ENCODE measurements at regions not wholly inside any gene's neighbourhood (a gene's known extent, or its start where the extent isn't known, plus 50 kb on each side); places are given as distances from the start of the nearest gene placed in this dataset.

DNA sequence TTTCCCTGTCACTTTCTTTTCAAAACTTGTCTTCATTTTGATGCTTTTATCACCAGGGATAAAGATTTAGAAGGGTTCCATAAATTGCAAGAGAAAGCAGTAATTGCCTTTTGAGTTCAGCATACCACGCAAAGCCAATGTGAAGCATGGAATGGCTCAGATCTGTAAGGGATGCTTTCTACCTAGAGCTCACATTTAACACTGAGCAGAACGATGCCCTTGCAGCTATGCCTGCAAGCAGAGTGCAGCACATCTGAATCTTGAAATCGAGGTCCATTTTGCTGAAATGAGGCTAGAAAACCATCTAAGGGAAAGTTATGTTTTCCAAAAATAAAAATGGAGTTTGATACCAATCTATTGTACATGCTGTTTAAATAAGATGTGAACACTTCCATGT is 171.2 kb upstream of the CELF2 start:
- TF ChIP-seq TSHZ2 (CRISPR knock-in tag; IDR thresholded peaks at IDR 0.05) (no peak), GLIS3 (CRISPR knock-in tag; IDR thresholded peaks at IDR 0.05) (no peak), CSDC2 (CRISPR knock-in tag; IDR thresholded peaks at IDR 0.05) (no peak), ISL1 (CRISPR knock-in tag; IDR thresholded peaks at IDR 0.05) (no peak), ZNF565 (CRISPR knock-in tag; conservative IDR thresholded peaks at IDR 0.05; ENCODE audit: low read depth) (no peak), TOX (CRISPR knock-in tag; IDR thresholded peaks at IDR 0.05; ENCODE audit: borderline replicate concordance) (no peak), ZNF70 (CRISPR knock-in tag; IDR thresholded peaks at IDR 0.05) (no peak)
- TF ChIP-seq, protein P1, sequence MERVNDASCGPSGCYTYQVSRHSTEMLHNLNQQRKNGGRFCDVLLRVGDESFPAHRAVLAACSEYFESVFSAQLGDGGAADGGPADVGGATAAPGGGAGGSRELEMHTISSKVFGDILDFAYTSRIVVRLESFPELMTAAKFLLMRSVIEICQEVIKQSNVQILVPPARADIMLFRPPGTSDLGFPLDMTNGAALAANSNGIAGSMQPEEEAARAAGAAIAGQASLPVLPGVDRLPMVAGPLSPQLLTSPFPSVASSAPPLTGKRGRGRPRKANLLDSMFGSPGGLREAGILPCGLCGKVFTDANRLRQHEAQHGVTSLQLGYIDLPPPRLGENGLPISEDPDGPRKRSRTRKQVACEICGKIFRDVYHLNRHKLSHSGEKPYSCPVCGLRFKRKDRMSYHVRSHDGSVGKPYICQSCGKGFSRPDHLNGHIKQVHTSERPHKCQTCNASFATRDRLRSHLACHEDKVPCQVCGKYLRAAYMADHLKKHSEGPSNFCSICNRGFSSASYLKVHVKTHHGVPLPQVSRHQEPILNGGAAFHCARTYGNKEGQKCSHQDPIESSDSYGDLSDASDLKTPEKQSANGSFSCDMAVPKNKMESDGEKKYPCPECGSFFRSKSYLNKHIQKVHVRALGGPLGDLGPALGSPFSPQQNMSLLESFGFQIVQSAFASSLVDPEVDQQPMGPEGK (CRISPR knock-in tag; IDR thresholded peaks at IDR 0.05; ENCODE audit: borderline replicate concordance): no peak
- no peak for ATAC-seq

GRCh38 chr10:10847387-10847786 is 170.3 kb upstream of the CELF2 start:
- TF ChIP-seq ESRRG (CRISPR knock-in tag; IDR thresholded peaks at IDR 0.05): no peak
- no peak for TF ChIP-seq RARB (CRISPR knock-in tag; IDR thresholded peaks at IDR 0.05)
- TF ChIP-seq ZFP30 (CRISPR knock-in tag; IDR thresholded peaks at IDR 0.05): no peak
- TF ChIP-seq TCF4 (CRISPR knock-in tag; IDR thresholded peaks at IDR 0.05; ENCODE audit: borderline replicate concordance): no peak
- TF ChIP-seq ZFP3 (CRISPR knock-in tag; IDR thresholded peaks at IDR 0.05): no peak
- no peak for ATAC-seq

DNA sequence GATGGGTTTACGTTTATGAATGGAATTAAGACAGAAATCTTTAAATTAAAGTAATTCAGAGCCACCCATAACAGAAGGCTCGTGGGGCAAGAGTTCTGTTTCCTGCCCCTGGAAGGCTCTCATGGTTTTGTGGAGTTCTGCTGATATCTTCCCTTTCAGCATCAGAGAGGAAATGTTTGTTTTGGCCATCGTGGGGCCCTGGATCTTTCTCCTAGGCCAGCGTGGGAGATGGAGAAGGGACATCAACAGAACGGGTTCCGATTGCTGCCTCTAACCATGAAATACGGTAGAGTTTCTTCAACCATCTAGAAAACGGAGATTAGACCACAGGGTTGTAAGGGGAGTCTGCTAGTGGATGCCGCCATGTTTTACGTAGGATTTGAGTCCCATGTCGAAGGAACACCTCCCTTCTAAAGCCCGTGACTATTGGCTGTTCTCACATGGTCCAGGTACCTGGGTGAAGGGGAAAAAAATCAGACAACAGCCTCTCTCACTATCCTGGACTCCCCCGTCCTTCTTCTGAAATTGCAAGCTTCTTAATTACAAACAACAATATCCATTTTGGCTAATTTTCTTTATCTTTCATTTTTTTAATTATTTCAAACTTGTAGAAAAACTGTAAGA is 169.1 kb upstream of the CELF2 start:
- no peak for ATAC-seq
- TF ChIP-seq CSDC2 (CRISPR knock-in tag; IDR thresholded peaks at IDR 0.05) (no peak), TCF4 (CRISPR knock-in tag; IDR thresholded peaks at IDR 0.05; ENCODE audit: borderline replicate concordance) (no peak), ZNF565 (CRISPR knock-in tag; conservative IDR thresholded peaks at IDR 0.05; ENCODE audit: low read depth) (no peak), ZFP30 (CRISPR knock-in tag; IDR thresholded peaks at IDR 0.05) (no peak), ZC3H10 (CRISPR knock-in tag; IDR thresholded peaks at IDR 0.05) (no peak), GLIS3 (CRISPR knock-in tag; IDR thresholded peaks at IDR 0.05) (no peak), BACH2 (CRISPR knock-in tag; IDR thresholded peaks at IDR 0.05; ENCODE audit: borderline replicate concordance) (no peak), ZNF70 (CRISPR knock-in tag; IDR thresholded peaks at IDR 0.05) (no peak), ESRRG (CRISPR knock-in tag; IDR thresholded peaks at IDR 0.05) (no peak), RARB (CRISPR knock-in tag; IDR thresholded peaks at IDR 0.05) (no peak), ZFP3 (CRISPR knock-in tag; IDR thresholded peaks at IDR 0.05) (no peak), TSHZ2 (CRISPR knock-in tag; IDR thresholded peaks at IDR 0.05) (no peak), ARNTL (CRISPR knock-in tag; IDR thresholded peaks at IDR 0.05; ENCODE audit: borderline replicate concordance, low read depth) (no peak), ISL1 (CRISPR knock-in tag; IDR thresholded peaks at IDR 0.05) (no peak), ZNF8 (CRISPR knock-in tag; IDR thresholded peaks at IDR 0.05) (no peak), SNAI2 (CRISPR knock-in tag; IDR thresholded peaks at IDR 0.05) (no peak), TOX (CRISPR knock-in tag; IDR thresholded peaks at IDR 0.05; ENCODE audit: borderline replicate concordance) (no peak)
- TF ChIP-seq, protein P1 (CRISPR knock-in tag; IDR thresholded peaks at IDR 0.05; ENCODE audit: borderline replicate concordance): no peak
- TF ChIP-seq, protein P2, sequence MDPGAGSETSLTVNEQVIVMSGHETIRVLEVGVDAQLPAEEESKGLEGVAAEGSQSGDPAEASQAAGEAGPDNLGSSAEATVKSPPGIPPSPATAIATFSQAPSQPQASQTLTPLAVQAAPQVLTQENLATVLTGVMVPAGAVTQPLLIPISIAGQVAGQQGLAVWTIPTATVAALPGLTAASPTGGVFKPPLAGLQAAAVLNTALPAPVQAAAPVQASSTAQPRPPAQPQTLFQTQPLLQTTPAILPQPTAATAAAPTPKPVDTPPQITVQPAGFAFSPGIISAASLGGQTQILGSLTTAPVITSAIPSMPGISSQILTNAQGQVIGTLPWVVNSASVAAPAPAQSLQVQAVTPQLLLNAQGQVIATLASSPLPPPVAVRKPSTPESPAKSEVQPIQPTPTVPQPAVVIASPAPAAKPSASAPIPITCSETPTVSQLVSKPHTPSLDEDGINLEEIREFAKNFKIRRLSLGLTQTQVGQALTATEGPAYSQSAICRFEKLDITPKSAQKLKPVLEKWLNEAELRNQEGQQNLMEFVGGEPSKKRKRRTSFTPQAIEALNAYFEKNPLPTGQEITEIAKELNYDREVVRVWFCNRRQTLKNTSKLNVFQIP (CRISPR knock-in tag; IDR thresholded peaks at IDR 0.05; ENCODE audit: borderline replicate concordance, low read depth): no peak
- TF ChIP-seq, protein P3, sequence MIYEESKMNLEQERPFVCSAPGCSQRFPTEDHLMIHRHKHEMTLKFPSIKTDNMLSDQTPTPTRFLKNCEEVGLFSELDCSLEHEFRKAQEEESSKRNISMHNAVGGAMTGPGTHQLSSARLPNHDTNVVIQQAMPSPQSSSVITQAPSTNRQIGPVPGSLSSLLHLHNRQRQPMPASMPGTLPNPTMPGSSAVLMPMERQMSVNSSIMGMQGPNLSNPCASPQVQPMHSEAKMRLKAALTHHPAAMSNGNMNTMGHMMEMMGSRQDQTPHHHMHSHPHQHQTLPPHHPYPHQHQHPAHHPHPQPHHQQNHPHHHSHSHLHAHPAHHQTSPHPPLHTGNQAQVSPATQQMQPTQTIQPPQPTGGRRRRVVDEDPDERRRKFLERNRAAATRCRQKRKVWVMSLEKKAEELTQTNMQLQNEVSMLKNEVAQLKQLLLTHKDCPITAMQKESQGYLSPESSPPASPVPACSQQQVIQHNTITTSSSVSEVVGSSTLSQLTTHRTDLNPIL (CRISPR knock-in tag; IDR thresholded peaks at IDR 0.05; ENCODE audit: low read depth): no peak
